K562 (cell line): ENCODE measurements at regions not wholly inside any gene's neighbourhood (a gene's known extent, or its start where the extent isn't known, plus 50 kb on each side); places are given as distances from the start of the nearest gene placed in this dataset.

Experiments
- ATAC-seq: fragments of 200-7000 bp; cut with Tn5 transposase; 3 replicates; pipeline ENCODE4 v1.9.1; 2020; ENCODE audit warnings: moderate library complexity
- BruUV-seq: library from RNA; stranded (reverse); fragments of 400-500 nt; replicated peaks from 2 replicates; lab custom pipeline; 2021; lab: Mats Ljungman, UMichigan
- CTCF ChIA-PET: fragments of 300-600 bp; formaldehyde crosslinking; extraction: SDS; loops from one replicate; lab custom pipeline; 2021; ENCODE audit warnings: low intra/inter-chr PET ratio; lab: Yijun Ruan, JAX
- POLR2A ChIA-PET: fragments of 300-600, 350-650 bp; sonication (Branson Sonifier 250); formaldehyde crosslinking; extraction: SDS; loops from one replicate; lab custom pipeline; 2021; ENCODE audit warnings: antibody characterized with exemption, inconsistent platforms; lab: Yijun Ruan, JAX
- DNase-seq, 4 experiments: peaks; one replicate each; pipeline versions ENCODE4 v3.0.0 to v3.0.0-alpha.2; 2011 to 2018; ENCODE audit warnings: low spot score in 3 of 4, mixed read lengths in 3 of 4; ENCODE audit errors: extremely low read depth in 1 of 4
- FAIRE-seq: peaks from 2 replicates; lab custom pipeline; 2011; peaks lifted over from hg19 to GRCh38; lab: Jason Lieb, UNC
- H2AFZ ChIP-seq: 2 replicates; pipeline ENCODE4 v1.6.0; 2011; ENCODE audit warnings: low read depth, low read length, control low read depth, inconsistent platforms
- H3K27ac ChIP-seq: fragments of 200-600 bp; 3 replicates; pipeline ENCODE4 v1.8.0; 2011; ENCODE audit warnings: low read depth, mild to moderate bottlenecking, control low read depth, inconsistent platforms, low read length, moderate library complexity, mixed read lengths; ENCODE audit errors: extremely low read depth
- H3K27me3 ChIP-seq, 2 experiments: fragments of 300-600 bp in 1 of 2; 2 replicates in 1 of 2; 3 replicates in 1 of 2; pipeline versions ENCODE4 v1.6.0 to v1.8.0; 2011; ENCODE audit warnings: inconsistent platforms in 2 of 2, low read length in 2 of 2, mild to moderate bottlenecking in 1 of 2, mixed read lengths in 1 of 2, moderate library complexity in 1 of 2; ENCODE audit not compliant: control insufficient read depth in 2 of 2, insufficient read depth in 2 of 2
- H3K36me3 ChIP-seq: fragments of 300-600 bp; 3 replicates; pipeline ENCODE4 v1.8.0; 2011; ENCODE audit warnings: mild to moderate bottlenecking, low read length, inconsistent platforms; ENCODE audit not compliant: control insufficient read depth, insufficient read depth
- H3K4me1 ChIP-seq, 2 experiments: fragments of 200-600 bp in 1 of 2; replicated peaks in 1 of 2; 2 replicates in 1 of 2; 3 replicates in 1 of 2; pipeline versions ENCODE4 v1.5.1 to v1.8.0; 2011; ENCODE audit warnings: inconsistent platforms in 2 of 2, low read length in 2 of 2, mild to moderate bottlenecking in 1 of 2, mixed read lengths in 1 of 2, moderate library complexity in 1 of 2; ENCODE audit not compliant: control insufficient read depth in 2 of 2, insufficient read depth in 2 of 2
- H3K4me2 ChIP-seq: 2 replicates; pipeline ENCODE4 v1.6.1; 2011; ENCODE audit warnings: low read length, control low read depth, inconsistent platforms, mixed read lengths; ENCODE audit not compliant: insufficient read depth
- H3K4me3 ChIP-seq: fragments of 200-600 bp; sonication (generic), shearing (Covaris generic); 2 replicates; pipeline ENCODE4 v1.5.1; 2016; ENCODE audit warnings: control low read depth, inconsistent platforms
- H3K79me2 ChIP-seq: fragments of 200-600 bp; 3 replicates; pipeline ENCODE4 v1.8.0; 2011; ENCODE audit warnings: low read length, inconsistent platforms; ENCODE audit not compliant: control insufficient read depth, insufficient read depth
- H3K9ac ChIP-seq, 2 experiments: 2 replicates each; pipeline versions ENCODE4 v1.6.0 to v1.6.1; 2011; ENCODE audit warnings: low read depth in 2 of 2, low read length in 2 of 2, control low read depth in 1 of 2, inconsistent platforms in 1 of 2, mild to moderate bottlenecking in 1 of 2, mixed read lengths in 1 of 2; ENCODE audit not compliant: insufficient read depth in 1 of 2
- H3K9me1 ChIP-seq: one replicate; pipeline ENCODE4 v1.6.0; 2011; ENCODE audit warnings: inconsistent platforms, mild to moderate bottlenecking, low read length, moderate library complexity; ENCODE audit not compliant: control insufficient read depth, insufficient read depth
- H3K9me3 ChIP-seq: replicated peaks from 2 replicates; pipeline ENCODE4 v1.5.1; 2011; ENCODE audit warnings: low read depth, low read length, inconsistent platforms; ENCODE audit not compliant: control insufficient read depth, insufficient read depth
- H4K20me1 ChIP-seq: replicated peaks from 2 replicates; pipeline ENCODE4 v1.6.1; 2011; ENCODE audit warnings: low read length, inconsistent platforms, mixed read lengths; ENCODE audit not compliant: control insufficient read depth, insufficient read depth
- CBFA2T2 ChIP-seq: fragments of 450-650 bp; conservative IDR thresholded peaks from 2 replicates; pipeline ENCODE4 v1.6.1; 2017; ENCODE audit warnings: mild to moderate bottlenecking
- CEBPG ChIP-seq, 3 experiments: fragments of 200-800 bp in 1 of 3; sonication (Bioruptor generic) in 1 of 3; sonication (generic) in 1 of 3; formaldehyde crosslinking in 1 of 3; IDR thresholded peaks in 2 of 3; conservative IDR thresholded peaks in 1 of 3; 2 replicates each; pipeline versions ENCODE4 v1.6.1 to v1.8.0; 2016 to 2022; ENCODE audit warnings: missing compliant biosample characterization in 2 of 3, missing genetic modification characterization in 2 of 3, mild to moderate bottlenecking in 1 of 3, missing genetic modification reagents in 1 of 3
- DDX20 ChIP-seq: fragments of 450-650 bp; IDR thresholded peaks from 2 replicates; pipeline ENCODE4 v1.6.1; 2016; ENCODE audit warnings: missing genetic modification characterization, low read depth, mild to moderate bottlenecking, missing compliant biosample characterization, moderate library complexity
- E4F1 ChIP-seq: fragments of 250-450 bp; sonication (Bioruptor Pico); IDR thresholded peaks from 2 replicates; pipeline ENCODE4 v1.5.0; 2021; ENCODE audit warnings: mild to moderate bottlenecking, borderline replicate concordance
- FOSL1 ChIP-seq: fragments of 200-800 bp; sonication (Bioruptor generic); conservative IDR thresholded peaks from 2 replicates; pipeline ENCODE4 v1.6.1; 2016; ENCODE audit warnings: missing genetic modification characterization, missing compliant biosample characterization
- HCFC1 ChIP-seq: IDR thresholded peaks from 2 replicates; pipeline ENCODE4 v1.6.1; 2012; ENCODE audit warnings: low read depth, low read length, improper control_type of control experiment
- KAT2B ChIP-seq: IDR thresholded peaks from one replicate; pipeline ENCODE4 v1.6.1; 2012; ENCODE audit warnings: low read depth, mild to moderate bottlenecking, control low read depth, inconsistent platforms, low read length, moderate library complexity
- RAD21 ChIP-seq, 2 experiments: fragments of 250-450 bp in 1 of 2; fragments of 450-650 bp in 1 of 2; sonication (Bioruptor Pico) in 1 of 2; formaldehyde crosslinking in 1 of 2; IDR thresholded peaks in 1 of 2; conservative IDR thresholded peaks in 1 of 2; 2 replicates each; pipeline versions ENCODE4 v1.4.0 to v1.8.0; 2020 to 2022; ENCODE audit warnings: mild to moderate bottlenecking in 2 of 2, moderate library complexity in 1 of 2
- TAF1 ChIP-seq: IDR thresholded peaks from 2 replicates; pipeline ENCODE4 v1.6.1; 2011; ENCODE audit warnings: mild to moderate bottlenecking, low read length, moderate library complexity; ENCODE audit not compliant: insufficient read depth, control insufficient read depth, severe bottlenecking; ENCODE audit errors: extremely low read depth
- TCFL5 ChIP-seq: fragments of 250-450 bp; sonication (Bioruptor Pico); conservative IDR thresholded peaks from 2 replicates; pipeline ENCODE4 v1.6.1; 2021; ENCODE audit warnings: mild to moderate bottlenecking, moderate library complexity, matching md5 sums
- TGIF2 ChIP-seq: sonication (generic); formaldehyde crosslinking; IDR thresholded peaks from 2 replicates; pipeline ENCODE4 v1.8.1; 2022; ENCODE audit warnings: mild to moderate bottlenecking, missing genetic modification reagents, moderate library complexity
- ZNF561 ChIP-seq: fragments of 450-650 bp; formaldehyde crosslinking; conservative IDR thresholded peaks from 2 replicates; pipeline ENCODE4 v1.4.0; 2020; ENCODE audit warnings: mild to moderate bottlenecking, moderate library complexity
- WGBS: fragments of 100-300 bp; shearing (Covaris generic); methylation state at CpG from one replicate; pipeline ENCODE4 v1.1.6; 2016; ENCODE audit warnings: low coverage, mixed read lengths; ENCODE audit not compliant: insufficient coverage; ENCODE audit errors: missing lambda C conversion rate; 5-methylcytosine and 5-hydroxymethylcytosine counted together
- in situ Hi-C: fragments of 300-500 bp; cut with MboI; formaldehyde crosslinking; loops from 4 replicates; pipeline ENCODE4 v1.15.0; 2018; ENCODE audit warnings: inconsistent platforms, mixed read lengths
- intact Hi-C: fragments of 100-400 bp; cut with micrococcal nuclease; formaldehyde crosslinking; loops from 2 replicates; pipeline ENCODE4 v1.14.2; 2022

- Histone ChIP-seq H3K4me2 (no peak overlapping the region), H3K27me3 (no peaks in the 10 kb centered on the region), H3K9me1 (no peaks in the 10 kb centered on the region), H3K9me3 (no peaks in the 10 kb centered on the region), H2AFZ (no peak overlapping the region), H3K36me3 (no peaks in the 10 kb centered on the region), H3K79me2 (no peaks in the 10 kb centered on the region), H3K4me3 (no peak overlapping the region), H3K27ac (no peak overlapping the region), H3K9ac (no peak overlapping the region), H3K4me1 (no peaks in the 10 kb centered on the region), H4K20me1 (no peaks in the 10 kb centered on the region)
- ChIA-PET CTCF (no interaction called here), POLR2A (no interaction called here)
- no TSS peak for BruUV-seq
- ATAC-seq = no peak
- in situ Hi-C loops (no loop called here), intact Hi-C loops (no loop called here)
- no peak for TF ChIP-seq ZNF561
- no peak for TF ChIP-seq KAT2B
- no peak for TF ChIP-seq RAD21 (CRISPR knock-in tag; conservative IDR thresholded peaks at IDR 0.05 in 1 of 2, IDR thresholded peaks at IDR 0.05 in 1 of 2)
- TF ChIP-seq E4F1 (CRISPR knock-in tag) = no peak
- no peak for TF ChIP-seq TCFL5 (CRISPR knock-in tag)
- no peak for TF ChIP-seq DDX20 (tag)
- TF ChIP-seq FOSL1 (tag) = no peak
- no peak for TF ChIP-seq TGIF2 (CRISPR knock-in tag)
- no peak for TF ChIP-seq HCFC1
- TF ChIP-seq TAF1 = no peak
- TF ChIP-seq CEBPG (CRISPR knock-in tag; IDR thresholded peaks at IDR 0.05) = no peak
- no peak for TF ChIP-seq CEBPG (tag; conservative IDR thresholded peaks at IDR 0.05 in 1 of 2, IDR thresholded peaks at IDR 0.05 in 1 of 2)
- TF ChIP-seq CBFA2T2 = no peak
- no peak for FAIRE-seq
- WGBS = 0% methylated on average over 1 of the region's 1 CpG
- DNase-seq = no peak
These were observed 238.7 kb upstream of the GRAMD2B start for GRCh38 chr5:126184474-126184873.
